ENCODE measurements at regions not wholly inside any gene's neighbourhood (a gene's known extent, or its start where the extent isn't known, plus 50 kb on each side); places are given as distances from the start of the nearest gene placed in this dataset.

DNA sequence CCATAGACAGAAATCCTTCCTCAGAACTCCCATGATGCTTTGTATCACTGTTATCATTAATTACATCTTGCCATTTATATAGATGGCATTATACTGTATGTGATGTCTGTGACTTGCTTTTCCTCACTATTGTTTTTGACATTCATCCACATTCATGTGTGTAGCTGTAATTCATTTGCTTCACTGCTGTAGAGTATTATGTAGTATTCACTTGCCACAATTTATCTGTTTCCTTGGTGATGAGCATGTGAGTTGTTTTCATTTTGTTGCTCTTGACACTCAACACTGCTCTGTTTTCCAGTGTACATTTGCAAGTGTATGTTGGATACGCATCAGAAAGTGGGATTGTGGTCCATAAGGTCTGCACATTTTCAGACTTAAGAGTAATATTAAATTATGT, 328.6 kb upstream of the C11orf87 start (continued):
- TF ChIP-seq, protein P1, sequence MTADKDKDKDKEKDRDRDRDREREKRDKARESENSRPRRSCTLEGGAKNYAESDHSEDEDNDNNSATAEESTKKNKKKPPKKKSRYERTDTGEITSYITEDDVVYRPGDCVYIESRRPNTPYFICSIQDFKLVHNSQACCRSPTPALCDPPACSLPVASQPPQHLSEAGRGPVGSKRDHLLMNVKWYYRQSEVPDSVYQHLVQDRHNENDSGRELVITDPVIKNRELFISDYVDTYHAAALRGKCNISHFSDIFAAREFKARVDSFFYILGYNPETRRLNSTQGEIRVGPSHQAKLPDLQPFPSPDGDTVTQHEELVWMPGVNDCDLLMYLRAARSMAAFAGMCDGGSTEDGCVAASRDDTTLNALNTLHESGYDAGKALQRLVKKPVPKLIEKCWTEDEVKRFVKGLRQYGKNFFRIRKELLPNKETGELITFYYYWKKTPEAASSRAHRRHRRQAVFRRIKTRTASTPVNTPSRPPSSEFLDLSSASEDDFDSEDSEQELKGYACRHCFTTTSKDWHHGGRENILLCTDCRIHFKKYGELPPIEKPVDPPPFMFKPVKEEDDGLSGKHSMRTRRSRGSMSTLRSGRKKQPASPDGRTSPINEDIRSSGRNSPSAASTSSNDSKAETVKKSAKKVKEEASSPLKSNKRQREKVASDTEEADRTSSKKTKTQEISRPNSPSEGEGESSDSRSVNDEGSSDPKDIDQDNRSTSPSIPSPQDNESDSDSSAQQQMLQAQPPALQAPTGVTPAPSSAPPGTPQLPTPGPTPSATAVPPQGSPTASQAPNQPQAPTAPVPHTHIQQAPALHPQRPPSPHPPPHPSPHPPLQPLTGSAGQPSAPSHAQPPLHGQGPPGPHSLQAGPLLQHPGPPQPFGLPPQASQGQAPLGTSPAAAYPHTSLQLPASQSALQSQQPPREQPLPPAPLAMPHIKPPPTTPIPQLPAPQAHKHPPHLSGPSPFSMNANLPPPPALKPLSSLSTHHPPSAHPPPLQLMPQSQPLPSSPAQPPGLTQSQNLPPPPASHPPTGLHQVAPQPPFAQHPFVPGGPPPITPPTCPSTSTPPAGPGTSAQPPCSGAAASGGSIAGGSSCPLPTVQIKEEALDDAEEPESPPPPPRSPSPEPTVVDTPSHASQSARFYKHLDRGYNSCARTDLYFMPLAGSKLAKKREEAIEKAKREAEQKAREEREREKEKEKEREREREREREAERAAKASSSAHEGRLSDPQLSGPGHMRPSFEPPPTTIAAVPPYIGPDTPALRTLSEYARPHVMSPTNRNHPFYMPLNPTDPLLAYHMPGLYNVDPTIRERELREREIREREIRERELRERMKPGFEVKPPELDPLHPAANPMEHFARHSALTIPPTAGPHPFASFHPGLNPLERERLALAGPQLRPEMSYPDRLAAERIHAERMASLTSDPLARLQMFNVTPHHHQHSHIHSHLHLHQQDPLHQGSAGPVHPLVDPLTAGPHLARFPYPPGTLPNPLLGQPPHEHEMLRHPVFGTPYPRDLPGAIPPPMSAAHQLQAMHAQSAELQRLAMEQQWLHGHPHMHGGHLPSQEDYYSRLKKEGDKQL (CRISPR knock-in tag; IDR thresholded peaks at IDR 0.05; ENCODE audit: borderline replicate concordance), result no peak
- TF ChIP-seq HCFC1 (IDR thresholded peaks at IDR 0.05; ENCODE audit: low read depth, low read length) (no peak), ZBTB5 (IDR thresholded peaks at IDR 0.05) (no peak), HDGF (IDR thresholded peaks at IDR 0.05) (no peak), ZBTB17 (CRISPR knock-in tag; IDR thresholded peaks at IDR 0.05) (no peak), FOXA3 (CRISPR knock-in tag; conservative IDR thresholded peaks at IDR 0.05 in 1 of 2, IDR thresholded peaks at IDR 0.05 in 1 of 2) (no peak), CHD1 (IDR thresholded peaks at IDR 0.05; ENCODE audit: low read length) (no peak), ZZZ3 (IDR thresholded peaks at IDR 0.05) (no peak)
- TF ChIP-seq, protein P2, sequence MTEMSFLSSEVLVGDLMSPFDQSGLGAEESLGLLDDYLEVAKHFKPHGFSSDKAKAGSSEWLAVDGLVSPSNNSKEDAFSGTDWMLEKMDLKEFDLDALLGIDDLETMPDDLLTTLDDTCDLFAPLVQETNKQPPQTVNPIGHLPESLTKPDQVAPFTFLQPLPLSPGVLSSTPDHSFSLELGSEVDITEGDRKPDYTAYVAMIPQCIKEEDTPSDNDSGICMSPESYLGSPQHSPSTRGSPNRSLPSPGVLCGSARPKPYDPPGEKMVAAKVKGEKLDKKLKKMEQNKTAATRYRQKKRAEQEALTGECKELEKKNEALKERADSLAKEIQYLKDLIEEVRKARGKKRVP (CRISPR knock-in tag; IDR thresholded peaks at IDR 0.05), result no peak
